Gastroesophageal sphincter (tissue), 3 donors: ENCODE measurements at regions not wholly inside any gene's neighbourhood (a gene's known extent, or its start where the extent isn't known, plus 50 kb on each side); places are given as distances from the start of the nearest gene placed in this dataset.

ENCODE experiments used
- EP300 ChIP-seq: sonication (generic); formaldehyde crosslinking; IDR thresholded peaks from one replicate; pipeline ENCODE4 v1.6.1; 2017; ENCODE audit warnings: antibody characterized with exemption, mild to moderate bottlenecking
- POLR2AphosphoS5 ChIP-seq: sonication (generic); formaldehyde crosslinking; IDR thresholded peaks from one replicate; pipeline ENCODE4 v1.6.1; 2017; ENCODE audit warnings: antibody characterized with exemption
- TF ChIP-seq, protein P1 (sequence below), 4 experiments: fragments of 200-600 bp in 2 of 4; fragments of 450-650 bp in 2 of 4; sonication (generic) in 1 of 4; IDR thresholded peaks; one replicate each; pipeline ENCODE4 v1.5.1; 2017 to 2019; ENCODE audit warnings: antibody characterized with exemption in 4 of 4, mild to moderate bottlenecking in 2 of 4, moderate library complexity in 2 of 4

DNA sequence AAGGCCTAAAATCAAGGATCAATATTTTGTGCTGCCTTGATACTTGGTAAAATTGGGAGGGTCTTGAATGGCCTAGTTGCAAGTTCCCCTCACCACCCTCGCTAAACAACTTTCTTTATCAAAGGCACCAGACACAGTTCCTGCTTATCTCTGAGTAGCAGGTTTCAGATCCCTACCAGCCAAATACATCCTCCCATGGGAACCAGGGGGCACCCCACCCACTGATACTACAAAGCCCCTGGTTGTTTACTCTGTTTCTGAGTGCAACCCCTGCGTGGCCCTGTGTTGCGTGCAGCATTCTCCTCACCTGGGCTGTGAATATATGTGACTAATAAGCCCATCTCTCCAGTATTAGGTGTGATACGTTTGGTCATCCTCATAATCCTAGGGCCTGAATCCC lies 314.9 kb downstream of the DRD1 start:
- TF ChIP-seq, protein P1, sequence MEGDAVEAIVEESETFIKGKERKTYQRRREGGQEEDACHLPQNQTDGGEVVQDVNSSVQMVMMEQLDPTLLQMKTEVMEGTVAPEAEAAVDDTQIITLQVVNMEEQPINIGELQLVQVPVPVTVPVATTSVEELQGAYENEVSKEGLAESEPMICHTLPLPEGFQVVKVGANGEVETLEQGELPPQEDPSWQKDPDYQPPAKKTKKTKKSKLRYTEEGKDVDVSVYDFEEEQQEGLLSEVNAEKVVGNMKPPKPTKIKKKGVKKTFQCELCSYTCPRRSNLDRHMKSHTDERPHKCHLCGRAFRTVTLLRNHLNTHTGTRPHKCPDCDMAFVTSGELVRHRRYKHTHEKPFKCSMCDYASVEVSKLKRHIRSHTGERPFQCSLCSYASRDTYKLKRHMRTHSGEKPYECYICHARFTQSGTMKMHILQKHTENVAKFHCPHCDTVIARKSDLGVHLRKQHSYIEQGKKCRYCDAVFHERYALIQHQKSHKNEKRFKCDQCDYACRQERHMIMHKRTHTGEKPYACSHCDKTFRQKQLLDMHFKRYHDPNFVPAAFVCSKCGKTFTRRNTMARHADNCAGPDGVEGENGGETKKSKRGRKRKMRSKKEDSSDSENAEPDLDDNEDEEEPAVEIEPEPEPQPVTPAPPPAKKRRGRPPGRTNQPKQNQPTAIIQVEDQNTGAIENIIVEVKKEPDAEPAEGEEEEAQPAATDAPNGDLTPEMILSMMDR (IDR thresholded peaks at IDR 0.05): no peak
- TF ChIP-seq POLR2AphosphoS5 (no peak), EP300 (no peak)
